ENCODE measurements at regions not wholly inside any gene's neighbourhood (a gene's known extent, or its start where the extent isn't known, plus 50 kb on each side); places are given as distances from the start of the nearest gene placed in this dataset.
A peak's percentile ranks its signal among the peaks of the same experiment; 100 is the strongest.

DNA sequence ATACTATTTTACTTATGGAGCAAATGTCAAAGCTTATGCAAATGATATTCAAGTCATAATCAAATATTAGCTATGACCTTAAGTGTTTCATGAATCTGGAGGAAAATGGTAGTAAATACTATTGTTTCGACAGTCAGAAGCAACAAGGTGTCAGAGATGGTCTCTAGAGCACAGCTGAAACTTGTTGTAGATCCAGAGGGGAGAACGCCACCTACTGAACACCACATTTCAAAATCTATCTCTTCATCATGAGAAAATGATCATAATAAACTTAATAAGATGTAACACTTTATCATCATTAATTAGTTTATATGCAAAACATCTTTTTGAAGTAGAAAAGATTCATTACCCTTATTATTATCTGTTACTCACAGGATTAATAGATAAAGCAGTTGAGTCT is 418.7 kb downstream of the GATA3 start:
- DNase-seq = no peak

DNA sequence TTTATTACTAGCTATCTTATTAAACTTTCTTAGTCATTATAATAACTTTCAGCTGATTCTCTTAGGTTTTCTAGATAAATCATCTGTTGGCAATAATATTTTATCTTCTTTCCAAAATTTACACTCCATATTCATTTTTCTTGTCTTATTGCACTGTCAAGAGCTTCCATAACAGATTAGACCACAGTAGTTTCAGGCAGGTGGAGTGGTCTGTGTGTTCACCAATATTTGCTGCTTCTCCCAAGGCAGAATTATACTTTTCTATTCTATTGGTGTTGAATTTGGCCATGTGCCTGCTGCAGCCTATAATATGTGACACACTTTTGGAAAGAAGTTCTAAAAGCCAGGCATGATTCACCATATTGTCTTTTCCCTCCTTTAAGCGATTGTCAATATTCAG is 422.8 kb downstream of the GATA3 start:
- no peak for DNase-seq

DNA sequence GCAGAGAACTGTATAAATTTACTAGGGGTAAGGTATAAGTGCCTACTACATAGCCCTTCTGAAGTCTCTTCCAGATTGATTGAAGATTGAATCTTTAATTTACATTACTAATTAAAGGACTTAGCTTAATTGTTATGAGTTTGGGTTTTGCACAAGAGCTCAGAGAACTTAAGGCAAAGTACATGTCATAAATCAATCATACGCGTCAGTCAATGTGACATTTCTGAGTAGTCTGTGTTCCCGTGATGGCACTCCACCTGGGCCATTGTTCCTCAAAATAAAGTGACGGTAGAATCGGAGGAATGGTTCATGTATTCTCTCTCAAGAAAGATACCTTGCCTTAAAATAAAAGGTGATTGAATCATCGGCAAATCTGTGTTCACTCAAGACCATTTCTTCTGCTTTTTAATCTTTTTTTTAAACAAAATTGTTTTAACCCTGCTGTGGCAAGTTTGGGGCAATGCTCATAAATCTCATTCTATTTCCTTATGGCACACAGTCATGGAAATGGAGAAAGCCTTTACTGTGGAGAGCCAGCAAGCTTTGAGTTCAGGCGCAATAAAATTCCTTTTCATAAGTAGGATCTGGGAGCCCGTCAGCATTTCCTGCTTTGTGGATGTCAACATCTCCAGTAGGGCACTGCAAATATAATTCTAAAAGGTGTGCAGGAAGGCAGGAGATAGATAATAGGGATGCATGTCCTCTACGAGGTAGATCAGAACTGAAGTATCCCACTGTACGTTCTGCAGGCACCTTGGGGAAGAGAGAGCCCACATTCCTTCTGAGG is 427.4 kb downstream of the GATA3 start:
- no peak for DNase-seq

- no peak for DNase-seq
These were observed 430.5 kb downstream of the GATA3 start for GRCh38 chr10:8485032-8485431.

- DNase-seq = no peak
These were observed 432.9 kb downstream of the GATA3 start for GRCh38 chr10:8487346-8487745.

DNA sequence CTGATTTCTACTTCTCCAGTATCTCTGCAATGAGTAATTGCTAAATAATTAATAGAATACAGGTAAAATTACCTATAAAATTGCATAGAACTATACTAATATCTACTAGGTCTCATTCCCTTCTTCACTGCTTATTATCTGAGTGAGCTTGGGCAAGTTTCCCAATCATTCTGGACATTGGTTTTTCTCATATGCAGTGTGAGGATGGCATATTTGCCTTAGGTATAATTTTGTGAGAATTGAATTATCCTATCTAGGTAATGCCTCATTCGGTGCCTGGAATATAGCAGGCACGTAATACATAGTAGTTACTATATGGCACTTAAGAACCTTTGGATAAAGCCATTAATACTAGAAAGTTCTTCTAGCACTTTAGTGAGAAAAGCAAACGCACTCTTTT is 434.7 kb downstream of the GATA3 start:
- no peak for DNase-seq

DNA sequence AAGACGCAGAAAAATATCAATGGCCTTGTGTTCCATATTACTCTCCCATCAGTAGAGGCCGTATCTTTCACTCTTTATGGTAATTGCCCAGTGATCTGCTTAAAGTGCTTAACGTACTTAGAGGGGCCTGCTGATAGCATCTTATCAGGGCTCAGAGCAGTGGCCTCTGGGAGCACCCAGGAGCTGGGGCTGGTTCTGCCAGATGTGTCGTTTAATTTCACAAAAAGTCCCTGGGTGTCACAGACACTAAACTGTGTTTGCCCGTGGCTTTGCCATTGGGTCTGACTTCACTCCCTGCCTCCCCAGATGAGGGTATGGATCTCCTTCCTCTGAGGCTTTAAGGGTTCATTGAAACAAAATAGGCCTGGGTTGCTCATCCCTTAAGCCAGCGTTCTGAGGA is 435.3 kb downstream of the GATA3 start:
- DNase-seq = no peak

GRCh38 chr10:8498290-8498689 is 443.8 kb downstream of the GATA3 start:
- no peak for DNase-seq

- no peak for DNase-seq
These were observed 444.4 kb downstream of the GATA3 start for GRCh38 chr10:8498881-8499280.

- DNase-seq = no peak
These were observed 444.8 kb downstream of the GATA3 start for GRCh38 chr10:8499312-8499711.

DNA sequence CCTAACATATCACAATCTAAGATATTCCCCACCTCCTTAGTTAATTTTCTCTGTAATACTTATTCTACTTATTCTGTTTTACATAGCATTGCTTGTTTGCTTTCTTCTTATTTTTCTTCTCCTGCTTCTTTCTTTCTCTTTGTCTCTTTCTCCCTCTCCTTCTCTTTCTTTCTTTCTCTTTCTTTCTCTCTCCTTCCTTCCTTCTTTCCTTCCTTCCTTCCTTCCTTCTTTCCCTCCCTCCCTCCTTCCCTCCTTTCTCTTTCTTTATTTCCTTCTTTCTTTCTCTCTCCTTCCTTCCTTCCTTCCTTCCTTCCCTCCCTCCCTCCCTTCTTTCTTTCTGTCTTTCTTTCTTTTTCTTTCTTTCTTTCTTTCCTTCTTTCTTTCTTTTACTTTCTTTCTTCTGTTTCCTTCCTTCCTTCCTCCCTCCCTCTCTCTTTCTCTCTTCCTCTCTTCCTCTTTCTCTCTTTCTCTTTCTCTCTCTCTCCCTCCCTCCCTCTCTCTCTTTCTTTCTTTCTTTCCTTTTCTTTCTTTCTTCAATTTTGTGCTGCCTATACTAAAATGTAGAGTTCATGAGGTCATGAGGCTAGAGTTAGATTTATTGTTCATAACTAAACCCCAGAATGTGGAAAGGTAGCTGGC is 445.4 kb downstream of the GATA3 start:
- no peak for DNase-seq

GRCh38 chr10:8502573-8502972 is 448.1 kb downstream of the GATA3 start:
- no peak for DNase-seq

DNA sequence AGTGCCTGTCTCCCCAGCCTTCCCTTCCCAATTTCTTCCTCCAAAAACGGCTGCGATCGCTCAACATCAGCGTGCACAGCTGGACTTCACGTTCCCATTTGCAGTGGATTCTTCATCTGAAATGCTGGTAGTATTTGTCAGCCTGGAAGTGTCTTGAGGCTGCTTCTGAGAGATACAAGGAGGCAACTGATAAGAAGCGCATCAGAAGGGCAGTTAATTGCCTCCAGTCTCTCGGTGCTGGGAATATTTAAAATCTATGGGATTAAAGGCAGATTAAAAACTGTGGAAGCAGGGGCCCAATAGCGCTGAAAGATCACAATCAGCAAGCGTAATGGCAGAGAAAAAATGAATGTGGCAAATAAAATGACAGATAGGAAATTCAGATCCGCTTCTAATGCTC is 450.0 kb downstream of the GATA3 start:
- no peak for DNase-seq

GRCh38 chr10:8507156-8507555 is 452.7 kb downstream of the GATA3 start:
- no peak for DNase-seq

GRCh38 chr10:8508882-8509281 is 454.4 kb downstream of the GATA3 start:
- DNase-seq = no peak

- no peak for DNase-seq
These were observed 456.0 kb downstream of the GATA3 start for GRCh38 chr10:8510471-8510870.

DNA sequence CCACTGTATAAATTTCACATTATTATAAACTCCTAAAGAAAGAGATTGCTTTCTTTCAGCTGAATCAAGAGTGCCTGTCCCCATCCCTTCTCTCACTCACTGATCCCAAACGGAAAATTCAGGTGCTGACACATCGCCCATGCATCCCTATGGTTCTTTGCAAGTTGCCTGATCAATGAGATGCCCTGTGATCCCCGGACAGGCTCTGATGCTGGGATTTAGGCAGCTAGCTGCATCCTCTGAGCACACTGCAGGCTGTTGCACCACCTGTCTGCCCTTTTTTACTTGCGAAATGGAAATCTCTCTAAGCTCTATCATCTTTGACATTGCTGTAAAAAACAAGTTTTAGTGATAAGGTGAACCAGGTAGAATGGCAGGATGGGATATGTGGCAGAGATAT is 456.5 kb downstream of the GATA3 start:
- no peak for DNase-seq

DNA sequence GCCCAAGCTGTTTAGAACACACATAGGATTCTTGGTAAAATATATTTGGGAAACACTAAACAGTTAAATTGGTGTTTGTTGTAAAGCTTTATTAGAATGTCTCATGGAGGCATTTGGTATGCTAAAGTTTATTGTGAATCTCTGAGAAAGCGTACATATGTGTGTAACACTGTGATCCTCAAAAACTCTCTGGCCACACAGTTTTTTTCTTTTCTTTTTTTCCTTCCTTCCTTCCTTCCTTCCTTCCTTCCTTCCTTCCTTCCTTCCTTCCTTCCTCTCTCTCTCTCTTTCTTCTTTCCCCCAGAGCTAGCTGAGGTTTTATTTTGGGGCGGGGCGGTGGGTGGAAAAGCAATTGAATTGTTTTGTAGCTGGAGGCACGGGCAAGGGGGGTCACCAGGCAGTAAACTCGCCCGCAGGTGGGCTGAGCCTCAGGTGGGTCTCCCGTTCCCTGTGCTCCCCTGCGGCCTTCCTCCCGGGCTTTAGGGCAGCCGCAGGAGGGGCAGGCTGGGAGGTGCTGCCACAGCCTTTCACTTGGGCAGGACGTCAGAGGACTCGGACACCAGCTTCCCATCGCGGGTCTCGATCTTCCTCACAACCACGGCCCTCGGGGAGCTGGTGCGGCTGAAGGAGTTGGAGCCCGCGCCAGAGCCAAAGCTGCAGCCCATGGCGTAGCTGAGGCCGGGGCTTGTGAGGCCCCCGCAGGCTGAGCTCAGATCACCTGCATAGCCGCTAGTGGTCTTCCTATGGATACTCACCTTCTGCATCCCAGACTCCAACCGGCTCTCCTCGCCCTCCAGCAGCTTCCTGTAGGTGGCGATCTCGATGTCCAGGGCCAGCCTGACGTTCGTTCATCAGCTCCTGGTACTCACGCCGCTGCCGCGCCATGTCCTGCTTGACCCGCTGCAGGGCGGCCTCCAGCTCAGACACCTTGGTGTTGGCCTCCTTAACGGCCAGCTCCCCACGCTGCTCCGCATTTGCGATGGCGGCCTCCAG is 459.0 kb downstream of the GATA3 start:
- DNase-seq = no peak

DNA sequence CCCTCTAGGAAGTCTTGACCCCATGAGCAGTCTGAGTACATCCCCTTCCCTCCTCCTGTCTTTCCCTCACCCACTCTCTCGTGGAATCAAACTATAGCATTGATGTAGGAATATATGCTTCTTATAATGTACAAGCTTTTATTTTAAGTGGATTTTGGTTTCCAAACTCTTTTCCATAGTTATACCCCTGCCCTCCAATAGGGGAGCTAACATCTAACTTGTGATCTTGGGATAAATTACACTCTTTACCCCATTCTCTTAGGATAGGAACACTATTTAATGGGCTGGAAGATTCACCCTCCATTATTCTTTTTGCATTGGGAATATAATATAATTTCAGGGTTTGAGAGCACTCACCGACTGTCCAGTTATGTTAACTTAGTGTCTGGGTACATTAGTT is 465.9 kb downstream of the GATA3 start:
- DNase-seq = no peak

DNA sequence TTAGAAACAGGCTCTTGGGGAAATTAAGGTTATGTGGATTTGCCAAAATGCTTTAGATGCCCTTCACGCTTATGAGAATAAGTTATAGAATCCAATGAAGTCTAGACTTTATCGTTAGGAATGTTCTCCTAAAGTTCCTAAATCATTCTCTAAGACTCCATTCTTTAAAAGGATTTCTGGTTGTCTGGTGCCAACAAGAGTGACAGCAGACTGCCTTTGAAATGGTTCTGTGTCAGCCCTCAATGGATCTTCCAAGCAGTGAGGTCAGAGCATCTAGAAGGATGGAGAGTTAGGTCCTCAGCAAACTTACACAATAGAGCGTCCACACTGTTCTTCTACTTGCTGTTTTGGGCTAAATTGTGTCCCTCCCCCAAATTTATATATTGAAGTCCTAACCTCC is 473.3 kb downstream of the GATA3 start:
- no peak for DNase-seq

DNA sequence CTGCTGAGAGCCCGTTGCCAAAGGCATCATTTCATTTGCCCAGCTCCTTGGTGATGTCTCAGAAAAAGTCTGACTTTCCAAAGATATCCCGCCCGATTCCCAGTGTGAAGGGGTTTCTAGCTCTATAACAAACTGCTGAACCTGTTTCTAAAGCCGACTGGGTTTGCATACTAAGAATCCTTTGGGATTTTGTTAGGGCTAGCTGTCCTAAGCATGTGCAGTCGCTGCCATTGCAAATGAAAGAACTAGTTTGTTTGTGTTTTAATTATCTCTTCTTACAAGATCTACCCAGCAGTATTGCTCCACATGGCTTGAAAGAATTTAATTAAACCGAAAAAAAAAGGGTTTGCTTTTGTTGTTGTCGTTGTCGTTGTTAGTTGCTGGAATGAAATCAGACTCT is 476.6 kb downstream of the GATA3 start:
- DNase-seq = peak in 28 of 58 donors; percentile 1 to 76 (median 24)

GRCh38 chr10:8532647-8533046 is 478.2 kb downstream of the GATA3 start:
- no peak for DNase-seq
